ENCODE measurements at regions not wholly inside any gene's neighbourhood (a gene's known extent, or its start where the extent isn't known, plus 50 kb on each side); places are given as distances from the start of the nearest gene placed in this dataset.

DNA sequence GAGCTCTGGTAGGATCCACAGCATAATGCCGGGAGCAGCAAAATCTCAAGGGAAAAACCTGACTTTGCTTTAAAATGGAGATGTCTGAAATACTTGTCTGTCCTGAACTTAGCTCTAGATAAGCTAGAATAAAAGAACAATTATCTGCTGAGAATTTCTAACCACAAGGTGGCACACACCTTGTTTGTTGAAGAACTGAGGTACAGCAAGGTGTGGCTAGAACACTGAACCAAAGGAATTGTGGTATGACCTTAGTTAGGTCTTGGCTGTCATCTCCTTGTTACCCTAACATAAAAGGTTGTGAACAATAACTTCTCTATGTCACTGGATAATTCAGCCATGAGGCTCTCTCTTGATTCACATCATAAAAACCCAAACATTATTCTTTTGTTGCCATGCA lies 72.3 kb upstream of the ANXA1 start:
- TF ChIP-seq ZNF274 (IDR thresholded peaks at IDR 0.05; ENCODE audit: low read depth, low read length) (no peak), YY1 (IDR thresholded peaks at IDR 0.05; ENCODE audit: insufficient read depth, insufficient read length) (no peak)

All from NT2/D1 (cell line).